SK-N-MC (cell line): ENCODE measurements at regions not wholly inside any gene's neighbourhood (a gene's known extent, or its start where the extent isn't known, plus 50 kb on each side); places are given as distances from the start of the nearest gene placed in this dataset.

Source experiments
- EZH2 ChIP-seq: fragments of 200-600 bp; sonication (generic); IDR thresholded peaks from one replicate; pipeline ENCODE4 v1.6.1; 2017; ENCODE audit warnings: antibody characterized with exemption
- FOXP2 ChIP-seq: optimal IDR thresholded peaks from 2 replicates; pipeline ENCODE3; 2011; ENCODE audit warnings: mild to moderate bottlenecking, moderate library complexity; ENCODE audit not compliant: insufficient read depth; ENCODE audit errors: extremely low read length, control extremely low read depth
- POLR2AphosphoS5 ChIP-seq: IDR thresholded peaks from 2 replicates; pipeline ENCODE4 v1.6.1; 2012; ENCODE audit warnings: mild to moderate bottlenecking, low read depth, low read length, borderline replicate concordance

- TF ChIP-seq EZH2 (no peak), POLR2AphosphoS5 (no peak), FOXP2 (no peak)
These were observed 211.9 kb downstream of the NXNL2 start for GRCh38 chr9:88746743-88747398.
